BLaER1 (cell line): ENCODE measurements at regions not wholly inside any gene's neighbourhood (a gene's known extent, or its start where the extent isn't known, plus 50 kb on each side); places are given as distances from the start of the nearest gene placed in this dataset.

Experiments used
- H3K27ac ChIP-seq: shearing (Covaris generic); formaldehyde crosslinking; 2 replicates; pipeline ENCODE4 v1.8.1; 2022
- H3K27me3 ChIP-seq: shearing (Covaris generic); formaldehyde crosslinking; 2 replicates; pipeline ENCODE4 v1.8.1; 2022
- H3K36me3 ChIP-seq: shearing (Covaris generic); formaldehyde crosslinking; 2 replicates; pipeline ENCODE4 v1.8.1; 2022
- H3K4me1 ChIP-seq: shearing (Covaris generic); formaldehyde crosslinking; 2 replicates; pipeline ENCODE4 v1.8.1; 2022
- H3K4me2 ChIP-seq: shearing (Covaris generic); formaldehyde crosslinking; 2 replicates; pipeline ENCODE4 v1.8.1; 2022
- H3K4me3 ChIP-seq: shearing (Covaris generic); formaldehyde crosslinking; 2 replicates; pipeline ENCODE4 v1.8.1; 2022
- H3K9ac ChIP-seq: shearing (Covaris generic); formaldehyde crosslinking; 2 replicates; pipeline ENCODE4 v1.8.1; 2022
- H3K9me3 ChIP-seq: shearing (Covaris generic); formaldehyde crosslinking; 2 replicates; pipeline ENCODE4 v1.8.1; 2022
- H4K20me1 ChIP-seq: shearing (Covaris generic); formaldehyde crosslinking; 2 replicates; pipeline ENCODE4 v1.8.1; 2022
- Cebpa-rat ChIP-seq: shearing (Covaris generic); IDR thresholded peaks from 2 replicates; pipeline ENCODE4 v1.8.1; 2022

DNA sequence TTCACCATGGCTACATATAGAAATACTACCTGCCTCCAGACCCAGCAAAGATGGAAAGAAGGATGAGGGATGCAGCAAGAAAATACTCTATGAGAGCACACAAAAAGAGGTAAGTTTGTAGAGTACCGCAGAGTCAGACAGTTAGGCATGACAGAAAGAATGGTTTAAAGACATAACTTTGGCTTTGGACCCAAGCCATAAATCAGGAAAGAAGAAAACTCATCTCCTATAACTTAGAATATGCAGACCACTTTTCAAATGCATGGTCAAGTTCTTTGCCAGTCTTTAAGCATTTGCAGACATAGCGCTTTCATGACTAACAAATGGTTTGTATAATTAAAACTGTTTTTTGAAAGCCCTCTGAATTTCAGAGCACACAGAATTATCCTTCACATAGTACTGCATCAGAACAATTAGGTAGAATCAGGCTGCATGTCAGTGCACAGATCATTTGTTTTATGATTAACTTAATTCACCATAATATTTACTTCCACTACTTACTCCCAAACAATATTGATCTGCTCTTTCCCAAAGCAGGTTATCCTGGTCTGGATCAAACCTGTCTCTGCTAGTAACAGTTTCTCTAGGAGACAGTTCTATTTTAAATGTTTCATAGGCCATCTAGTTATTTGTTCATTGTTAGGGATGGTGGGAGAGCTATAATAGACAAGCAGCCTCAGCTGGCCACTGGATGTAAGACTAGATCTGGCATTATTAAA is 280.7 kb upstream of the NR5A2 start:
- TF ChIP-seq Cebpa-rat: no peak
- H3K27ac ChIP-seq: no peak overlapping the region
- H3K4me1 ChIP-seq: no peaks in the 10 kb centered on the region
- no peak overlapping the region for H3K9ac ChIP-seq
- no peaks in the 10 kb centered on the region for H3K36me3 ChIP-seq
- no peaks in the 10 kb centered on the region for H3K9me3 ChIP-seq
- H3K4me2 ChIP-seq: no peak overlapping the region
- H3K4me3 ChIP-seq: no peak overlapping the region
- no peaks in the 10 kb centered on the region for H3K27me3 ChIP-seq
- no peaks in the 10 kb centered on the region for H4K20me1 ChIP-seq

DNA sequence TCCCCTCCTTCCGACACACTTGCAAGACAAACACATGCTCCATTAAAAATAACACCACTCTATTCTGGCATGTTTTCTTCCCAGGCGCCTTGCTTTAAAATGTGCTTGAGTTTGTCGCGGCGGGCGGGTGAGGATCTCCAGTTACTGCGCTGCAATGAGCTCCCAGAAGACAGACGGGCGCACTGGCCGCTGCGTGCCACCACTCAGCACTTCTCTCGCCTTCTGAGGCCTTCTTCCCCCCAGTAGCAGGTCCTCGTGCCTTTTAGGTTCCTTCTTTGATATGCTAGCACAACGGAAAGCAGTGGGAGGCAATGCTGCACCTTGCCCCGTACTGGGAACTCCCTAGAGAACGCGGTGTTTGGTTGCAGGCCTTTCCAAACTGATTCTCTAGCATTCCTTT is 279.5 kb upstream of the NR5A2 start:
- no peaks in the 10 kb centered on the region for H3K27me3 ChIP-seq
- H3K27ac ChIP-seq: no peak overlapping the region
- no peaks in the 10 kb centered on the region for H3K9me3 ChIP-seq
- H4K20me1 ChIP-seq: no peaks in the 10 kb centered on the region
- no peak overlapping the region for H3K9ac ChIP-seq
- no peaks in the 10 kb centered on the region for H3K36me3 ChIP-seq
- no peak overlapping the region for H3K4me2 ChIP-seq
- TF ChIP-seq Cebpa-rat: no peak
- H3K4me3 ChIP-seq: no peak overlapping the region
- H3K4me1 ChIP-seq: no peaks in the 10 kb centered on the region

DNA sequence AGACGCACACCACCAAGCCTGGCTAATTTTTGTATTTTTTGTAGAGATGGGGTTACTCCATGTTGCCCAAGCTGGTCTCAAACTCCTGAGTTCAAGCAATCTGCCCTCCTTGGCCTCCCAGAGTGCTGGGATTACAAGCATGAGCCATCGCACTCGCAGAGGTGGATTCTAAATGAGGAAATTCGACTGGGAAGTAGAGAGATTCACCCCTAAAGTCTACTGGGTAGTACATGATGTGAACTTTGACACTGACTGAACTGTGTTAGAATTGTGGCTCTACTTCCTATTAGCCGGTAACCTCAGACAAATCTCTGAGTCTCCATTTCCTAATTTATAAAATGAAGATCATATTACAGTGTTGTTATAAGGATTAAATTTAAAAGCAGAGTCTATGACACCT is 276.0 kb upstream of the NR5A2 start:
- no peaks in the 10 kb centered on the region for H3K27me3 ChIP-seq
- H3K4me3 ChIP-seq: no peak overlapping the region
- no peak for TF ChIP-seq Cebpa-rat

DNA sequence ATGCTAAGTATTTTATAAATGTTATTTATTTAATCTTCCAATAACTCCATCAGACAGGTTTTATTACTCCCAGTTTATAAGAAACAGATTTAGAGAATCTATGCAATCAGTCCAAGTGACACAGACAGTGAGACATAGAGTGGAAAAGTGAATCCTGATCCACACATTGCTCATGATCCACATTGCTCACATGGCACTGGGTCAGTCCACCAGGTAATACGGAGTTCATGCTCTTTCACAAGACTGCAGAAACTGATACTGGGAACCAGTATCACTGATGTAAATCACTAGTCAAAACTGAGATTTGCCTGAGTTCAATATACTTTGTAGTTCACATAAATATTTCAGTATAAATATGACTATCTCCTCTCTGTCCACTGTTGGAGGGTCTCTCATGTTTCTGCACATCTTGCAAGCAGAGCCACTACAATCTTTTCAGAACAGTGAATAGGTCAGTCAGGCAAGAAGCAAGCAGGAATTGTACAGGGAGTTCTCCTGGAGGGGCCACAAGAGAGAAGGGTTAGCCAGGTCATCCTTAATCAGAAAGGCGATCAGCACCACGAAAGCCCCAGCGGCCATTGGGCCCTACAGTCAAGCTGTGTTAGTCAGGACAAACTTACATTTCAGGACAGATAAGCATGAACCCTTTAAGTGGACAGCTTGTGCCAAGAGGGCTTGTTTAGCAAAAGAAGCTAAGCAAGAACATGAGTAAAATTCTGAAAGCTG is 275.4 kb upstream of the NR5A2 start:
- no peaks in the 10 kb centered on the region for H3K9me3 ChIP-seq
- H3K27me3 ChIP-seq: no peaks in the 10 kb centered on the region
- no peak overlapping the region for H3K4me2 ChIP-seq
- no peaks in the 10 kb centered on the region for H3K36me3 ChIP-seq
- no peaks in the 10 kb centered on the region for H3K4me1 ChIP-seq
- H3K9ac ChIP-seq: no peak overlapping the region
- TF ChIP-seq Cebpa-rat: no peak
- no peak overlapping the region for H3K4me3 ChIP-seq
- H4K20me1 ChIP-seq: no peaks in the 10 kb centered on the region
- H3K27ac ChIP-seq: no peak overlapping the region

More for the DNA sequence above, 276.0 kb upstream of the NR5A2 start:
- H3K4me2 ChIP-seq: no peak overlapping the region
- H3K4me1 ChIP-seq: no peaks in the 10 kb centered on the region
- H3K36me3 ChIP-seq: no peaks in the 10 kb centered on the region
- H3K9ac ChIP-seq: no peak overlapping the region
- H4K20me1 ChIP-seq: no peaks in the 10 kb centered on the region
- H3K9me3 ChIP-seq: no peaks in the 10 kb centered on the region
- H3K27ac ChIP-seq: no peak overlapping the region

DNA sequence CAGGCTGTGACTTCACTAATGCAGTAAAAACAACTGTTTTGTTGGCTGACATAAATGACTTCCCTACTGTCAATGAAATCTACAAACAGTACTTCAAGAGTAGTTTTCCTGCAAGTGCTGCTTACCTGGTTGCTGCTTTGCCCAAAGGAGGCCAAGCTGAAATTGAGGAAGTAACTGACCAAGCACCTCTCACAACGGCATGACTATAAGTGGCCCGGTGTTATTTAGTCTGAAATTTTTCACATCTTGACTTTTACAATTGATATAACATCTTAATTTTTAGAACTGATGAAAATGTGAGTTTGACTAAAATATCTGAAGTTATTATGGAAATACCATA is 274.9 kb upstream of the NR5A2 start:
- no peaks in the 10 kb centered on the region for H3K27me3 ChIP-seq
- H3K9me3 ChIP-seq: no peaks in the 10 kb centered on the region
- no peaks in the 10 kb centered on the region for H4K20me1 ChIP-seq
- H3K36me3 ChIP-seq: no peaks in the 10 kb centered on the region
- H3K4me3 ChIP-seq: no peak overlapping the region
- no peak overlapping the region for H3K9ac ChIP-seq
- H3K27ac ChIP-seq: no peak overlapping the region
- no peak overlapping the region for H3K4me2 ChIP-seq
- no peak for TF ChIP-seq Cebpa-rat
- H3K4me1 ChIP-seq: no peaks in the 10 kb centered on the region

DNA sequence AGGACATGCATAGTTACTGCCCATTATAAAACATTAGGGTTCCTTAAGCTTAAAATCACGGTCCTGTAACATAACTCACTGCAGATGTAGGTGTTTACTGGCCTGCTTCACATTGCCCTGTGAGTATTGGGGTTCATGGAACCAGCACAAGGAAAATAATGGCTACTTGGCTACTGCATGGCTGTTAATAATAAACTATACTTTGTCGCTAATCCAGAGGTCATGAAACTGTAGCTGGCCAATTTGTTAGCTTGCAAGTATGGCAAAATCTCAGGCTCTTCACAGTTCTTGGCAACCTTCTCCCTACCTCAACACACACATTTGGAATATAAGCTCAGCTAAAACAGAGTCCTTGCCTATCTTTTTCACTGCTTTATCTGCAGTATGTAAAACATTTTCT is 274.0 kb upstream of the NR5A2 start:
- TF ChIP-seq Cebpa-rat: no peak
- H4K20me1 ChIP-seq: no peaks in the 10 kb centered on the region
- no peak overlapping the region for H3K4me3 ChIP-seq
- H3K27ac ChIP-seq: no peak overlapping the region
- no peaks in the 10 kb centered on the region for H3K4me1 ChIP-seq
- no peak overlapping the region for H3K4me2 ChIP-seq
- no peaks in the 10 kb centered on the region for H3K9me3 ChIP-seq
- H3K9ac ChIP-seq: no peak overlapping the region
- H3K27me3 ChIP-seq: no peaks in the 10 kb centered on the region
- no peaks in the 10 kb centered on the region for H3K36me3 ChIP-seq

DNA sequence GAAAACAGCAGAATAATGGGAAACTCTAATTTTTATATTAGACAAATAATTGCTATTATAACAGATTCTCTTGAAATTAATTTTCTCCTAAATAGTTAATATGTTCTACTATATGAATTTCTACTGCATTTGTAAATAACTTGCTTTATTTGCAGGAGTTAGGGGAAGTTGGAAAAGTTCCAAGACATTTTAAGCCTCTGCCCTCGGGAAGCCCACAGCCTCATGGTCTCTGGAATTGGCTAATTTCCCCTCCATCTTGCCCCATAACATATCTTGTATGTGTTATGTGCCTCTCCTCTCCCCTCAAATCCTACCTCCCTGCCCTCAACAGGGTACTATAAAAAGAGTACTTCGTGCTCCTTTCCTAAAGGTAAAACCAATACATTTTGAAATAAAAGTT is 271.4 kb upstream of the NR5A2 start:
- no peaks in the 10 kb centered on the region for H3K36me3 ChIP-seq
- no peak overlapping the region for H3K27ac ChIP-seq
- H4K20me1 ChIP-seq: no peaks in the 10 kb centered on the region
- no peak overlapping the region for H3K9ac ChIP-seq
- no peaks in the 10 kb centered on the region for H3K4me1 ChIP-seq
- H3K4me2 ChIP-seq: no peak overlapping the region
- TF ChIP-seq Cebpa-rat: no peak
- no peaks in the 10 kb centered on the region for H3K27me3 ChIP-seq
- no peak overlapping the region for H3K4me3 ChIP-seq
- H3K9me3 ChIP-seq: no peaks in the 10 kb centered on the region

DNA sequence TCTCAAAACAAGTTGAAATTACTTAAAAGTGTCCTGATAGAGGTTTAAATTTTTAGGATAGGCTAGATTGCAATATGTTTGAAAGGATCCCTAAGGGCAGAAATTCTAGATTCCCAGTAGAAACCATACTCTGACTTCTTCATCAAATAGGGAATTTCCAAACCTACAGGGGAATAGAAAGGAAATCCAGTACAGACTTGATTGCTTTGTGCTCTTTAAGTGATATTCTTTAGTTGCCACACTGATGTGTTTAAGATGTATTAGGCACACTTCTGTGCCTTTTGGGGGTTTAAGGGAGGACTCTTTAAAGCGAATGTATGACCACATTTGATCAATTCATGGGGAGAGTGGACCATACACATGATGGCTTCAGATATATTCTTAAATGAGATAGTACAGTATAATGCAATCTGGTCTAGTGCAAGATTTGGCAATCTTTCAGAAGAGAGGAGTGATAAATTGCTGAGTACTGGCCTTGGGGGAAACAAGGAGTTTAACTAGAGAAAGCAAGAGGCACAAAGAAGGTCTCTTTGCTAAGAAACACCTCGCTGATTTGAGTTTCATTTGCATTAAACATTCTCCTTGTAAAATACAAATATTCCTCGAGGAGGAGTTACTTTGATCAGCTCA is 268.8 kb upstream of the NR5A2 start:
- no peak overlapping the region for H3K27ac ChIP-seq
- H3K4me2 ChIP-seq: no peak overlapping the region
- no peaks in the 10 kb centered on the region for H3K27me3 ChIP-seq
- H3K9ac ChIP-seq: no peak overlapping the region
- H3K4me3 ChIP-seq: no peak overlapping the region
- no peaks in the 10 kb centered on the region for H3K36me3 ChIP-seq
- H4K20me1 ChIP-seq: no peaks in the 10 kb centered on the region
- H3K4me1 ChIP-seq: no peaks in the 10 kb centered on the region
- TF ChIP-seq Cebpa-rat: no peak
- no peaks in the 10 kb centered on the region for H3K9me3 ChIP-seq

DNA sequence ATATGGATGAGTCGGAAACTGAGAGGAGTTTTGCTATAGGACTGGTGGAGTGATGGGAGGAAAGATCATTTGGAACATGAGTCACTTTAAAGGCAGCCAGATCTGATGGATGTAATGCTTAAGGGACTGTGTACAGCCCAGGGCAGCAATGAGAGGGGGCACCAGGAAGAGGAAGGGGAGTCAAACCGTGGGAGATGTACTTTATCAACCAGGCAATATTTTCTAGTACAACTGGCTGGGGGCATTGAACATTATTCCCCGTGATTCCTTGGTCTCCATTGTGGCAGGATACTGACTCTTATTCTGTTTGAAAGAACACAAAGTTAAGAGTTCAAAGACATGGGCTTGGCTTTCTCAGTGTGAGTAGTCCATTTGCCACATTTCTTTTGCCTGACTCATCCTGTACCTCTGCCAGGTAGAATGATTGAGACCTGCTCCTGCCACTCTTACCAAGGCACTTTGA is 268.2 kb upstream of the NR5A2 start:
- H3K36me3 ChIP-seq: no peaks in the 10 kb centered on the region
- TF ChIP-seq Cebpa-rat: no peak
- H3K9me3 ChIP-seq: no peaks in the 10 kb centered on the region
- no peaks in the 10 kb centered on the region for H3K4me1 ChIP-seq
- H3K27me3 ChIP-seq: no peaks in the 10 kb centered on the region
- no peak overlapping the region for H3K9ac ChIP-seq
- H4K20me1 ChIP-seq: no peaks in the 10 kb centered on the region
- no peak overlapping the region for H3K27ac ChIP-seq
- no peak overlapping the region for H3K4me3 ChIP-seq
- H3K4me2 ChIP-seq: no peak overlapping the region

DNA sequence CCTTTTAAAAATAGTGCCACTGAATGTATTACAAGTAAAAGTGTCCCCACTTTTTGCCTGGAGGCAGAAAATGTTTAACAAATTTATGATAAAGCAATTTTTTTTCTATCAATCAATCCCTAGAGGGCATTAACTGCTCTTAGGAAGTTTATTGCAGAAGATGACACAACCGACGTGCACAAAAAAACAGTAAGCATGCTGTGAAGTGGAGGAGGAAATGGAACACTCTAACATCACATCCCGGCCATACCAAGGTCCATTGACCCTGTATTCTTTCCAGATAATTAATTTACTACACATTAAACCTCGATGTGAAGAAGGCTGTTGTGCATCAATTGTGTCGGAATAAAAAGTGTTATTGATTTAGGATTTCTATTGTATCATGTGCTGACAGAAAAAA is 264.9 kb upstream of the NR5A2 start:
- no peaks in the 10 kb centered on the region for H3K4me1 ChIP-seq
- no peaks in the 10 kb centered on the region for H3K36me3 ChIP-seq
- no peaks in the 10 kb centered on the region for H4K20me1 ChIP-seq
- peaks cover 19% of the 10 kb centered on the region for H3K9me3 ChIP-seq
- H3K4me3 ChIP-seq: no peak overlapping the region
- no peaks in the 10 kb centered on the region for H3K27me3 ChIP-seq
- no peak for TF ChIP-seq Cebpa-rat
- H3K27ac ChIP-seq: no peak overlapping the region
- H3K9ac ChIP-seq: no peak overlapping the region
- no peak overlapping the region for H3K4me2 ChIP-seq
